ENCODE measurements at regions not wholly inside any gene's neighbourhood (a gene's known extent, or its start where the extent isn't known, plus 50 kb on each side); places are given as distances from the start of the nearest gene placed in this dataset.
A peak's percentile ranks its signal among the peaks of the same experiment; 100 is the strongest.
"Not testable (repeated sequence)": the region's sequence is repeated elsewhere in the genome, so short reads cannot be mapped to it uniquely, and the experiment has no call there.

GRCh38 chr16:29327631-29328408 lies 78.7 kb downstream of the NPIPB11 start:
- DNase-seq: not testable (repeated sequence)

GRCh38 chr16:29326164-29327125 lies 80.1 kb downstream of the NPIPB11 start:
- not testable (repeated sequence) for DNase-seq

- not testable (repeated sequence) for DNase-seq
Measured at GRCh38 chr16:29323725-29324124, 82.8 kb downstream of the NPIPB11 start.

GRCh38 chr16:29321585-29321984 lies 84.9 kb downstream of the NPIPB11 start:
- DNase-seq: no peak

- no peak for DNase-seq
Measured at GRCh38 chr16:29321000-29321393, 85.5 kb downstream of the NPIPB11 start.

- no peak for DNase-seq
Measured at GRCh38 chr16:29320274-29320999, 86.1 kb downstream of the NPIPB11 start.

- no peak for DNase-seq
Measured at GRCh38 chr16:29319726-29320125, 86.8 kb downstream of the NPIPB11 start.

GRCh38 chr16:29318561-29318968 lies 87.9 kb downstream of the NPIPB11 start:
- DNase-seq: not testable (repeated sequence)

GRCh38 chr16:29318037-29318436 lies 88.5 kb downstream of the NPIPB11 start:
- no peak for DNase-seq

- no peak for DNase-seq
Measured at GRCh38 chr16:29317269-29317668, 89.2 kb downstream of the NPIPB11 start.

GRCh38 chr16:29316761-29317183 lies 89.7 kb downstream of the NPIPB11 start:
- no peak for DNase-seq

- DNase-seq: peak; percentile 10
Measured at GRCh38 chr16:29315916-29316517, 90.5 kb downstream of the NPIPB11 start.

- DNase-seq: no peak
Measured at GRCh38 chr16:29315046-29315445, 91.5 kb downstream of the NPIPB11 start.

- DNase-seq: no peak
Measured at GRCh38 chr16:29314292-29314934, 92.1 kb downstream of the NPIPB11 start.

GRCh38 chr16:29313559-29314048 lies 92.9 kb downstream of the NPIPB11 start:
- no peak for DNase-seq

GRCh38 chr16:29312835-29313558 lies 93.5 kb downstream of the NPIPB11 start:
- DNase-seq: no peak

GRCh38 chr16:29312345-29312675 lies 94.2 kb downstream of the NPIPB11 start:
- not testable (repeated sequence) for DNase-seq

GRCh38 chr16:29311461-29312344 lies 94.8 kb downstream of the NPIPB11 start:
- DNase-seq: no peak

GRCh38 chr16:29310852-29311314 lies 95.6 kb downstream of the NPIPB11 start:
- no peak for DNase-seq

- not testable (repeated sequence) for DNase-seq
Measured at GRCh38 chr16:29310243-29310642, 96.3 kb downstream of the NPIPB11 start.
